HEK293 (cell line): ENCODE measurements at regions not wholly inside any gene's neighbourhood (a gene's known extent, or its start where the extent isn't known, plus 50 kb on each side); places are given as distances from the start of the nearest gene placed in this dataset.

ENCODE experiments used
- CTCF ChIP-seq: fragments of 450-650 bp; formaldehyde crosslinking; IDR thresholded peaks from 2 replicates; pipeline ENCODE4 v1.5.1; 2016; ENCODE audit warnings: missing biosample characterization, missing genetic modification characterization
- HIC1 ChIP-seq: fragments of 450-650 bp; formaldehyde crosslinking; IDR thresholded peaks from 2 replicates; pipeline ENCODE4 v1.5.1; 2016; ENCODE audit warnings: missing biosample characterization, missing genetic modification characterization
- REST ChIP-seq: fragments of 450-650 bp; formaldehyde crosslinking; IDR thresholded peaks from 2 replicates; pipeline ENCODE4 v1.5.1; 2016; ENCODE audit warnings: missing biosample characterization, missing genetic modification characterization
- ZBTB49 ChIP-seq: fragments of 450-650 bp; formaldehyde crosslinking; IDR thresholded peaks from 2 replicates; pipeline ENCODE4 v1.5.1; 2016; ENCODE audit warnings: missing biosample characterization, missing genetic modification characterization, low read depth
- ZFP3 ChIP-seq: fragments of 450-650 bp; formaldehyde crosslinking; IDR thresholded peaks from 2 replicates; pipeline ENCODE4 v1.5.1; 2016; ENCODE audit warnings: low read depth, missing biosample characterization, missing genetic modification characterization
- ZFP37 ChIP-seq: fragments of 450-650 bp; formaldehyde crosslinking; IDR thresholded peaks from 2 replicates; pipeline ENCODE4 v1.5.1; 2016; ENCODE audit warnings: missing biosample characterization, missing genetic modification characterization
- ZIC2 ChIP-seq: fragments of 450-650 bp; formaldehyde crosslinking; IDR thresholded peaks from 2 replicates; pipeline ENCODE4 v1.5.1; 2016; ENCODE audit warnings: missing biosample characterization, missing genetic modification characterization
- ZNF146 ChIP-seq: fragments of 450-650 bp; formaldehyde crosslinking; IDR thresholded peaks from 2 replicates; pipeline ENCODE4 v1.5.1; 2016; ENCODE audit warnings: missing biosample characterization, missing genetic modification characterization
- ZNF184 ChIP-seq: fragments of 450-650 bp; IDR thresholded peaks from 2 replicates; pipeline ENCODE4 v1.5.1; 2018; ENCODE audit warnings: missing biosample characterization, mild to moderate bottlenecking, missing genetic modification characterization
- ZNF274 ChIP-seq, 2 experiments: fragments of 200-500 bp in 1 of 2; fragments of 450-650 bp in 1 of 2; sonication (Bioruptor generic) in 1 of 2; formaldehyde crosslinking in 1 of 2; IDR thresholded peaks; 2 replicates each; pipeline versions ENCODE4 v1.5.1 to v1.6.1; 2014 to 2016; ENCODE audit warnings: borderline replicate concordance in 1 of 2, inconsistent platforms in 1 of 2, low read length in 1 of 2, missing biosample characterization in 1 of 2, missing genetic modification characterization in 1 of 2
- ZNF426 ChIP-seq: fragments of 450-650 bp; formaldehyde crosslinking; IDR thresholded peaks from 2 replicates; pipeline ENCODE4 v1.5.1; 2017; ENCODE audit warnings: missing biosample characterization, missing genetic modification characterization, mild to moderate bottlenecking, inconsistent platforms, moderate library complexity
- ZNF645 ChIP-seq: fragments of 450-650 bp; formaldehyde crosslinking; IDR thresholded peaks from 2 replicates; pipeline ENCODE4; 2016; ENCODE audit warnings: missing biosample characterization, missing genetic modification characterization
- ZNF776 ChIP-seq: fragments of 450-650 bp; formaldehyde crosslinking; IDR thresholded peaks from 2 replicates; pipeline ENCODE4 v1.5.0; 2017; ENCODE audit warnings: missing biosample characterization, missing genetic modification characterization, borderline replicate concordance

- TF ChIP-seq ZNF776 (tag by site-specific recombination) (no peak), ZNF274 (IDR thresholded peaks at IDR 0.05; ENCODE audit: low read length) (no peak), ZNF274 (tag by site-specific recombination; IDR thresholded peaks at IDR 0.05; ENCODE audit: borderline replicate concordance) (no peak), HIC1 (no peak), ZBTB49 (no peak), ZNF146 (tag by site-specific recombination) (no peak), REST (tag by site-specific recombination) (no peak), CTCF (no peak), ZNF645 (no peak), ZIC2 (tag by site-specific recombination) (no peak), ZFP3 (tag by site-specific recombination) (no peak), ZNF426 (no peak), ZFP37 (tag by site-specific recombination) (no peak), ZNF184 (tag by site-specific recombination) (no peak)
Observed at GRCh38 chr12:107873223-107873622, 98.7 kb downstream of the ASCL4 start.
